GM12878 (cell line): ENCODE measurements at regions not wholly inside any gene's neighbourhood (a gene's known extent, or its start where the extent isn't known, plus 50 kb on each side); places are given as distances from the start of the nearest gene placed in this dataset.

ENCODE experiments used
- GABPA ChIP-seq: IDR thresholded peaks from 2 replicates; pipeline ENCODE4 v1.6.1; 2014; ENCODE audit warnings: antibody characterized with exemption, low read depth, mild to moderate bottlenecking, inconsistent platforms
- MYC ChIP-seq: IDR thresholded peaks from 2 replicates; pipeline ENCODE4 v1.6.1; 2011; ENCODE audit warnings: mild to moderate bottlenecking, low read length, moderate library complexity, inconsistent platforms; ENCODE audit not compliant: insufficient read depth, insufficient replicate concordance, insufficient read length, severe bottlenecking
- POLR2A ChIP-seq: IDR thresholded peaks from 2 replicates; pipeline ENCODE4 v1.6.1; 2011; ENCODE audit warnings: low read depth, mild to moderate bottlenecking, low read length
- POLR2AphosphoS5 ChIP-seq: IDR thresholded peaks from 2 replicates; pipeline ENCODE4 v1.6.1; 2011; ENCODE audit warnings: mild to moderate bottlenecking, low read length, inconsistent platforms
- SMAD5 ChIP-seq: IDR thresholded peaks from 2 replicates; pipeline ENCODE4 v1.6.1; 2016; ENCODE audit warnings: antibody characterized with exemption, low read depth
- SMC3 ChIP-seq: IDR thresholded peaks from 2 replicates; pipeline ENCODE4 v1.6.1; 2011; ENCODE audit warnings: low read length, improper control_type of control experiment, borderline replicate concordance
- TAF1 ChIP-seq: IDR thresholded peaks from 2 replicates; pipeline ENCODE4 v1.6.1; 2011; ENCODE audit warnings: mild to moderate bottlenecking, low read depth, low read length, borderline replicate concordance
- YBX1 ChIP-seq: fragments of 450-650 bp; IDR thresholded peaks from 2 replicates; pipeline ENCODE4 v1.6.1; 2016; ENCODE audit warnings: antibody characterized with exemption
- ZBED1 ChIP-seq: IDR thresholded peaks from 2 replicates; pipeline ENCODE4 v1.6.1; 2016; ENCODE audit warnings: borderline replicate concordance
- TF ChIP-seq, protein P1 (sequence below), 3 experiments: IDR thresholded peaks in 2 of 3; conservative IDR thresholded peaks in 1 of 3; 2 replicates each; pipeline ENCODE4 v1.5.1; 2011; ENCODE audit warnings: low read depth in 3 of 3, low read length in 3 of 3, mild to moderate bottlenecking in 3 of 3, control low read depth in 2 of 3, moderate library complexity in 2 of 3, inconsistent platforms in 1 of 3, mixed read lengths in 1 of 3; ENCODE audit not compliant: control insufficient read depth in 2 of 3, insufficient read depth in 1 of 3; ENCODE audit errors: extremely low read depth in 1 of 3

- TF ChIP-seq, protein P1, sequence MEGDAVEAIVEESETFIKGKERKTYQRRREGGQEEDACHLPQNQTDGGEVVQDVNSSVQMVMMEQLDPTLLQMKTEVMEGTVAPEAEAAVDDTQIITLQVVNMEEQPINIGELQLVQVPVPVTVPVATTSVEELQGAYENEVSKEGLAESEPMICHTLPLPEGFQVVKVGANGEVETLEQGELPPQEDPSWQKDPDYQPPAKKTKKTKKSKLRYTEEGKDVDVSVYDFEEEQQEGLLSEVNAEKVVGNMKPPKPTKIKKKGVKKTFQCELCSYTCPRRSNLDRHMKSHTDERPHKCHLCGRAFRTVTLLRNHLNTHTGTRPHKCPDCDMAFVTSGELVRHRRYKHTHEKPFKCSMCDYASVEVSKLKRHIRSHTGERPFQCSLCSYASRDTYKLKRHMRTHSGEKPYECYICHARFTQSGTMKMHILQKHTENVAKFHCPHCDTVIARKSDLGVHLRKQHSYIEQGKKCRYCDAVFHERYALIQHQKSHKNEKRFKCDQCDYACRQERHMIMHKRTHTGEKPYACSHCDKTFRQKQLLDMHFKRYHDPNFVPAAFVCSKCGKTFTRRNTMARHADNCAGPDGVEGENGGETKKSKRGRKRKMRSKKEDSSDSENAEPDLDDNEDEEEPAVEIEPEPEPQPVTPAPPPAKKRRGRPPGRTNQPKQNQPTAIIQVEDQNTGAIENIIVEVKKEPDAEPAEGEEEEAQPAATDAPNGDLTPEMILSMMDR (IDR thresholded peaks at IDR 0.05 in 2 of 3, conservative IDR thresholded peaks at IDR 0.05 in 1 of 3; ENCODE audit: control insufficient read depth in 2 of 3, extremely low read depth in 1 of 3, insufficient read depth in 1 of 3, low read depth in 3 of 3, low read length in 3 of 3), result no peak
- TF ChIP-seq SMC3 (no peak), SMAD5 (no peak), TAF1 (no peak), MYC (no peak), GABPA (no peak), ZBED1 (no peak), POLR2A (no peak), POLR2AphosphoS5 (no peak), YBX1 (no peak)
Observed at GRCh38 chr20:7758406-7758805, 181.9 kb downstream of the HAO1 start.
